NCI-H2196 (cell line): ENCODE measurements at regions not wholly inside any gene's neighbourhood (a gene's known extent, or its start where the extent isn't known, plus 50 kb on each side); places are given as distances from the start of the nearest gene placed in this dataset.

Experiments
- DNase-seq: peaks from one replicate; lab custom pipeline; 2025; ENCODE audit not compliant: unreplicated experiment; lab: John Stamatoyannopoulos, UW

DNA sequence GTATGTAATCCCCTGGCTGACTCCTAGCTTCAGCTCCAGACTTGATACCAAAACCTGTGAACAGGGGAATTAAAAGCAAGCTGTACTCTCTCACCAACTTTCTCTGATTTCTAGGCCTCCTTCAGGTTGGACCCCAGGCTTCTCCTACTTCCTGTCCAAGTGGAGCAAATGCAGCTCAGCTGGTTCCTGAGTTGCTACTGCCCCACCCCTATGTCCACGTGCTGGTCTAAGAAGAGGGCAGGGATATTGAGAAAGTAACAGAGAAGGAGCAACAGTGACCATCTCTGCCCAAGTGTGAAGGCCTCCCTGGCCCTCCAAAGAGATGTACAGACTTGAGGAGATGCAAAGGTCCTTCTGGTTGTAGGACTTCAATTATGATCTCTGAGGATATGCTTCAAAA lies 188.3 kb upstream of the MCHR2 start:
- no peak for DNase-seq

DNA sequence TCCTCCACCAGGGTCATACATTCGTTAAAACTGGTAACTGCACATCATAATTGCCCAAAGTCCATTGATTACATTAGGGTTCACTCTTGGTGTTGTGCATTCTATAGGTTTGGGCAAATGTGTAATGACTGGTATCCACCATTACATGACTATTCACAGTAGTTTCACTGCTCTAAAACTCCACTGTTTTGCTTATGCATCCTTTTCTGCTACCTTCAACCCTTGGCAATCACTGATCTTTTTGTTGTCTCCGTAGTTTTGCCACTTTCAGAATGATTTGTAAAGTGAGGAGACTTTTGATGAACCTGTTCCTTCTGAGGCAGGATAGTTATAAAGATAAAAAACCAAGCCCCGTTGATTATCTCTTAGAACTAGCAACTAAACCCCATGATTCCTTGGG lies 187.3 kb upstream of the MCHR2 start:
- no peak for DNase-seq

DNA sequence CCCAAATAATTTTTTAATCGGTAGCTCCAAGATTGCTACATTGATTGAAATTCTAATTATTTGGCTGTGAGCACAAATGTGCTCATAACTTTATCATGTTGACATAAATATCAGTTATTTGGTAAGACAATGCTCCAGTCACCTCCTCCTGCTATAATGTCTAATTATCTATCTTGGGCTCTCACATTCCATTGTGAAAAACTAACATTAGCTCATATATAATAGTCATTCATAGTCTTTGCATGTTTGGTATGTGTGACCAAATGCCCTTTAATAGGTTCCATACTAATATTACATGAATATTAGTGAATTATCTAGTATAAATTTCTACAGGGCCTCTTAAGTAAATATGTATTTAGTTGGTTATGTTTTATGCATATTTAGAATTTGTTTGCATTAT lies 185.6 kb upstream of the MCHR2 start:
- no peak for DNase-seq

DNA sequence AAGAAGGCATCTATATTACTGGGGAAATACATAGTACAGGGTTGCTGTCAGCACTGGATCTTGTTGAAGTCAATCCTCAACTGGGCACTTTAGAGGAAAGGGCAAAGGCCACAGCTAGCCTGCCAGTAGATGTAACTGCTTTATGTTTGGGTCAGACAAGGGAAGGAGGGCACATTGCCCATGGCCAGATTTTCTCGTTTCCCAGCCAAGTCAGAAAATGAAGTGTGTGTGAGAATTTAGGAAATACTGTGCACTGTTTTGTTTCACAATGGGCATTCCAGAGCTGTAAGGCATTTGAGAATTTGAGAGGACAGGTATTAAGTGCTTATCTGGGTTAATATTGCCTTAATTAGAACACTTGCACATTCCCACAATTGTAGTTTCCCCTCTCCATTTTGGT lies 183.9 kb upstream of the MCHR2 start:
- no peak for DNase-seq

DNA sequence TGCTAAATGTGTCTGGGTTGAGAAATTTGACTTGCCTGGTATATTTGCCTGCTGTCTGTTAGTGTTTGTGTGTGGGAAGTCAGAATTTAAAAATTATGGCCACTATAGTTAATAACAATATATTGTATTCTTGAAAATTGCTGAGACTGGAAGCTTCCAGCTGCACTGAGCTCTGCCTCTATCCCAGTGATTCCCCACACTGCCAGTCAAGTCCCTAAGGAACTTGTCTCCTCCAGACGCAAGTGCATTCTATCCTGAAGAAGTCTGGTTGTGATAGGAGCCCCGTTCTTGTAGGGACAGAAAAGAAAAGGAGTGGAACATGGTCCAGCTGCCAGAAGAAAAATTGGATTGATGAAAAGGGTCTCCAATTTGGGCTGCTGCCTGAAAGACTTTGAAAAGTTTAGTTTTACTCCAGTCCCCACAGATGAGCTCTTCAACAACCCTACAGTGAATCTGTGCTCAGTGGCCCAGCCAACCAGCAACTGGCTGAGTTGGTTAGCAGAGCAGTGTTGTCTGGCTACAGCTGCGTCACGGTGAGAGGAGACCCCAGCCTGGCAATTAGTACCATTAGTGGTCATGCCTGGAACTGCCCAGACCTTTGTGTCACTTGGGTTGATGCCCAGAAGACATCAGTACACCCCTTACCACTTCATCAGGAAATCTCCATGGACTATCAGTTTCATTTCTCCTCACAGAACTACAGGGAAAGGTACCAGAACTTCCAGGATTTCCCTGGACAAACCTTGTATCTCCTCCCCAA lies 183.1 kb upstream of the MCHR2 start:
- no peak for DNase-seq

DNA sequence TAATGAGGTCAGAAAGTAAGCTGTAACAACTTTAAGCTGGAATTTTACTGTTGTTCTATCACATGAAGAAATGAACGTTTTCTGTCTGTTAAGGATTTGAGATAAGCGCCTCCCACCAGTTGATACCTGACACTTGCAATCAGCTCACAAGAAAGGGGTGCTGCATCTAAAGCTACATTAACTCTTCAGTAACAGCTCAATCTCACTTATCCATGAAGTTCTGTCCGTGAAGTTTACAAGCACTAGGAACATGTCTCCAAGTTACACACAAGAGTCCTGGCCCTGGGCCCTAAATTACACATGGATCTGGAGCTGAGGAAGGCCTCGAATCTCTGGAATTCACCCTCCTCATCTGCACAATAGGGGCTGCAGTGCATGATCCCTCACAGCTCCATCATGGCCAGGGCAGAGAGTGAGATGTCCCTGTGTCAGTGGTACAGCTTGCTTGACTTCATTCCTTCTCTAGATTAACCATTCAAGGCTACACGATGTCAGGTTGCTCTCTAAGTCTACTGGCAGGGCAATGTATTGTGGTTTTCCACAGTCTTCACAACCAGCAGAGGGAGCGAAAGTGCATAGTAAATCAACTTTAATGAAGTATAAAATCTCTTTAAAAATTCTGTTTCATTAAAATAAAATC lies 182.4 kb upstream of the MCHR2 start:
- DNase-seq, result peak; percentile 6

DNA sequence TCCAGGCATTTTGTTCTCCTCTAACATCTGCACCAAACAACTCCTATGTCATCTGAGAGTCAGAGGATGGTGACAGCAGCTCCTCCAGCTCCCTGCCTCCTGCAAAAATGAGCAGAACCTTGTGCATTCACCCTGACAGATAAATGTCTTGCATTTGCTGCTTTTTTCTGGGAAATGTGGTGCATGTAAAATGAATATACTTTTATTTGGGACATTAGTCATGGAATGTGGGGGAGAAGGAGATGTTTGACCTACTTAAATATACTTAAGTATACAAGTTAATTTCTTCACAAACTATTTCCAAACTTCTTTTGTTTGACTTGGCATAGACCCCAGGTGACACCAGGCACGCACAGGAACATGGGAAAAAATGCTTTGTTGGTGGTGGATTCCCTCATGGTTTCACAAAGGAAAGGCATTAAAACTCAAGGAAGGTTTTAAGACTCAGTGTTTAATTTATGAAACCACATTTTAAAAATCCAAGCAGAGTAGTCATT lies 181.8 kb upstream of the MCHR2 start:
- DNase-seq, result no peak

DNA sequence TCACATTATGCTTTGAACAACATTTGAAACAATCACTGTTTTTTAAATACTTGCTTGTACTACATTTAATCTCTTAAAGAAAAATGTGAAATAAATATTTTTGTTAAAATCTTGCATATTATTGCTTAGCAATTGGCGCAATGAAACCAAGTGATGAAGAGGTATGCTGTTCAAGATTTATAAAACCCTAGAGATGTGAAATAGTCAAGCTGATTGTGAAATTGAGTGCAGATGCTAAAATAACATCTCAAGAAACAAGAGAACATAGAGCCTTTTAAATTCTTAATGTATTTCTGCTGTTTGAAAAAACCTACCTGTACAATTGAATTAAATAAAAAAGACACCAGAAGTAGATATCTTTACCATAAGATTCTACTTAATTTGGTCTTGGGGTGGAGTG lies 179.2 kb upstream of the MCHR2 start:
- no peak for DNase-seq

DNA sequence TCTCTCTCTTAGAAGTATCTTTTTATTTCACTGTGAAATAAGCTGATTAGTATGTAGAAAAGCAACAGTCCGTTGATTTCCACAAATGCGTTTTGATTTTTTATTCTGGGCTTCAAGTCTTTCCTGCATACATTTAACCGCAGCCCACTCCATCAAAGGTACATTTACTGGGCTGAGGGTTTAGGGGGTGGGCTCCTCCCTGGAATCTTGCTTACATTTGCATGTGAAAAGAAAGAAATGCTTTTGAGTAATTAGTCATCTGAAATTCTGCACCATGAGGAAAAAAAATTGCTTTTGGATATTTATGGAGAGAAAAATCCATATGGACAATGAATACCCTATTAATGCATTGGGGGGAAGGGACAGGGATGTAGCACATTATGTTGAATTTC lies 178.3 kb upstream of the MCHR2 start:
- DNase-seq, result no peak

DNA sequence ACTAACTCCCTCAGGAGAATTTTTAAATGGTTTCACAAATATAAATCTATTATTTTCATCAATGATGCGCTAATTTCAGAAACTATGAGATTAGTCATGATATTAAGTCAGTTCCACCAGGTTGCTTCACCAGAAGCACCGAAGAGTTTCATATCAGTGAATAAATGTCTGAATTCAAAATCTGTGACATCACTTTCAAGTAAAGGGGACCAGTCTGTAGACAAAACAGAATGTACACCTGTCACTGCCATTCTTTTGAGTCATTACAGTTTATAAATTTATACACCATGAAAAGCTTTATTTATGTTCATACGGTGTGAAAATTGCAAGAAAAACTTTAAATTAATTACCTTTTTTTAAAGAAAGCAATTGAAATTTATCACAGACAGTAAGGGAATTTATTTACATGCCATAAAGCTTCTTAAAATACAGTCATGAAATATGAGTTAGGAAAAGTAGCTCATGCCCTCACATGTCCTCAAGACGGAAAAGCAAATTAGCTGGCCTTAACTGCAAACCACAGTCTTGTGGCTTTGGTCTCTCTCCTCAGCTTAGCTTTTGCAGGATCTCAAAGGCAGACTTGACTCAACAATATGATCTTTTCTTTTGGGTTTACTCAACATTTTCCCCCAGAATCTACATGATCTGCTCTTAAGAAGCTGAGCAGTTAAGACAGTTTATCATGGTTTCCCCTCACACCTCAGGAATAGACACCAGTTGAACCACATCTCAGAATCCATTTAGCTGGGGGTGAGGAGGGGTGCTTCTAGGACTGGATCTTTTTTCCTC lies 177.7 kb upstream of the MCHR2 start:
- DNase-seq, result no peak

DNA sequence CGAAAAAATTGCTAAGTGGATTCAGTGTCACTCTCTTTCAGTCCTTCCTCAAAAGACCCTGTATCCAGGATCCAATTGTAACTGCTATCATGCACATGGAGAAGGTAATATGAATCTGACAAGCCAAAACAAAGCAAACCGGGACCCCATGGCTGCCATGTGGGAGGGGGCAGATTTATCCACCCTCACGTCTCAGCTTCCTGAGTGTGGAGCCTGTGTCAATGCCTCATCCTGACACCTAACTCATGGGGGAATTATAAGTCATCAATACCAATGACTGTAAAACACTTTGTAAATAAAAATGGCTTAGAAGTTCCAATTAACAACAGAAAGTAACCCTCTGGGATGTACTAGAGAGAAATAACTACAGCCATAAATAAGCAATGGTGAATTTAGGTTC lies 174.1 kb upstream of the MCHR2 start:
- DNase-seq, result no peak

DNA sequence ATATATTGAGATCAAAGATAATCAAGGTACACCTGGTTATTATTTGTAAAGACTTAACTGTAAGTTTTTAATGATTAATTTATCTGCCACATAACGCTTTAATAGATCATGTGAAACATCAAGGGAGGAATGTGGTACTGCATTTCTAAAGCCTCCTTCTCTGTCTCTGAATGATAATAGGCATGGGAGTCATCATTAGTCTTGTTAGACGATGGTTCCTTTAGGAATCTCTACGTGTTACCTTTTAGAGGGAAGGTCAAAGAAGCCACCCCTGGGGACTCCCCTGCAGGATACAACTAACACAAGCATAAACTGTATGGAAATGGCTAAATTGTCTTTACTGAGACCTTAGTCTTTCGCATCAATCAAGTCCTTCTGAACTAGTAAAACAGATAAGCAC lies 173.6 kb upstream of the MCHR2 start:
- DNase-seq, result no peak

DNA sequence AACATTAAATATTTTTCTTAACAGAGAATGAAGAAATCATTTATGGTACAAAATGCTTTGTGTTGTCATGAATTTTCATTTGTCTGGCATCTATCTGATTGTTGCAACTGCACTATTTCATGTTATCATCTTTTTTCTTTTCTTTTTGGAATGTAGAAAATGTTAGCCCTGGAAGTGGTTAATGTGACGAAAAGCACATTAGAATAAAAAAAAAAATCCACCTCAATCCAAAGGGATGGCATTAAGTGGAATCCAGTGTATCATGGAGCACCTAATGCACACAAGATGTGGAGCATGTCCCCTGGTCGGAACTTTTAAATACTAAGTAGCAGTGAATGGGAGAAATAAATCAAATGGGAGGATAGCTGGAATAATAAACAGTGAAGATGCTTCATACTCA lies 172.9 kb upstream of the MCHR2 start:
- DNase-seq, result no peak

DNA sequence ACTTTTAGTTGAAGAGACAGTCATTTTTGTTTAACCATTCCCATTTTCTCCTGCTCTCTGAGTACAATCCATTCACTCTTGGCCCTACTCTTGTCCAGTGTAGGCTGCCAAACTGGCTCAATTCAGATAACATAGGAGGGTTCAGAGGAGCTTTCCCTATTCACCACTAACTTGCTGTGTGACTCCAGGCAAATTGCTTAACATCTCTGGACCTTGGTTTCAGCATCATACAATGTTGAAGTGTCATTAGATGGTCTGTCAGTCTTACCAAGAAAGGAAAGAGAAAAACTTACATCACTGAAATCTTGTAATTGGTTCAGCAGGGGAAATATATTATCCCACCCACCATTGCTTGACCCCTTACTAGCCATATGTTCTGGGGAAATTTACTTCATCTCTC lies 171.4 kb upstream of the MCHR2 start:
- no peak for DNase-seq

DNA sequence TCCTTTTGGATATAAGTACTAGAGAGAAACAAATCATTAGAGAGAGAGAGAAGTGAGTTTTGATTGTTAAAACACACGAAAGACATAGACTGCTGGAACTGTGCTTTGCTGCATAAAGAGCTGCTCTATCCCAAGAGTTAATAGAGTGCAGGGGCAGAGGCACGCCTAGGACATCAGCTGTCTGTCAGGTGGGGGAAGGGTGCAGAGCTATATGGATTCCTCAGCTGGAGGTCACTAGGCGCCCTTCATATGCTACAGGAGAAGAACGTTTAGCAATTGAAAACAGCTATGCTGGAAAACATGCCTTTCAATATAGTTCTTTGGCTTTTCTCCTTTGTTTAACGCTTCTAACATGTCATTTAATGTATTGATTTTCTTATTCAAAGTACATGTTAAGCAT lies 169.0 kb upstream of the MCHR2 start:
- DNase-seq, result no peak

DNA sequence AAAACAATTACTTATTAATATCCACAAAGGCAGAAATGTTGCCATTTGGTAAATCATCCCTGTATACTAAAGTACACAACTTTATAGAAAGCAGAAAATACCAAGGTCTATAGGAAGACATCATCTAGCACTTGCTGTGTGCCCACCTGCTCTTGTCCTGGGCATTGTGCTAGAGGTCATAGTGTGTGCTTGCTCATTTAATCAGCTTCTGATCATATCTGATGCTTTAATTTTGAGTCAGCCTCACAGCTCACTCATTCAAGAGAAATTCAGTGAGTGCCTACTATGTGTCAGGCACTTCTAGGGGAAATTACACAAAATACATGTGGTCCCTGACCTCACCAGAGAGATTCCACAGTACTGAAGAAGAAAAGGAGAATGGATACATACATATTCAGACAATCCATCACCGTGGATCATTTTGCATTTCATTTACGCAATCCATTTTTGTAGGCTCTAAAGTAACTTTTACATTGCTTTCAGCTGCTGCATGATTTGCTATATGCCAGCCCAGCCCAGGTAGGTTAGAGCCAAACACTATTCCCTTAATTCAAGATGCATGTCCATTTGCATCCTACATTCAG lies 167.9 kb upstream of the MCHR2 start:
- DNase-seq, result no peak

DNA sequence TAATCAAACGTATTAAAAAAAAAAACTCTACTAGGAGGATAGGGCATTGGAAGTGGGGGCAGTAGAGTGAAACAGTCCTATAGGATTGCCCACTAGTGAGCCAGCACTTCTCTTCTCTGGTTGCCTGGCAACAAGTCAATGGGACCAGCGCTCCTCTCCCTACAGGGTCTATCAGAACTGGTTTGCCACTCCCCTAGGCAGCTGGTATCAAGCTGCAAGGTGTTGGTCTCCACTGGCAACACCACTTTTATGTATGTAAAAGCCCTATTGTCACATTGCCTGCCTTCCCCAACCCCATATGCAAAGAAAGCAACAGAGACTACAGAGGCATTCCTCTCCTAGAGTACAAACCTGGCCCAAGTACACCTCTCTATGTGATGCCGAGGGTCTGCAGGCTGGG lies 166.9 kb upstream of the MCHR2 start:
- no peak for DNase-seq

DNA sequence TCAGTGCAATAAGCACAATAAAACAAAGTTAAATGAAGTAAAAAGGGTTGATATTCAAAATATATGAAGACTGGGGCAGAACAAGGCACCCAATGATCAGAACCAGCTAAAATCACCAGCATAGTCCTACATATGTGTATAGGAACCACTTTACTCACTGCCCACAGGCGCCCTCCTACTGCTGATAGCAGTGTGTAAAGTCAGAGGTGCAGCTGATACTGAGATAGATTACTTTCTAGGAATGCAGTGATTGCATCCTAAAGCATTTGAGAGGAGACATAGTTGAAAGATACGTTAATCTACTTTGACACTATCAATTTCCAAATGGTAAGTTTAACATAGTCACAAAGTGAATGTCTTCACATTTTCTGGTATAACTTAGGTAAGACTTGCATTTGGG lies 161.1 kb upstream of the MCHR2 start:
- DNase-seq, result no peak

DNA sequence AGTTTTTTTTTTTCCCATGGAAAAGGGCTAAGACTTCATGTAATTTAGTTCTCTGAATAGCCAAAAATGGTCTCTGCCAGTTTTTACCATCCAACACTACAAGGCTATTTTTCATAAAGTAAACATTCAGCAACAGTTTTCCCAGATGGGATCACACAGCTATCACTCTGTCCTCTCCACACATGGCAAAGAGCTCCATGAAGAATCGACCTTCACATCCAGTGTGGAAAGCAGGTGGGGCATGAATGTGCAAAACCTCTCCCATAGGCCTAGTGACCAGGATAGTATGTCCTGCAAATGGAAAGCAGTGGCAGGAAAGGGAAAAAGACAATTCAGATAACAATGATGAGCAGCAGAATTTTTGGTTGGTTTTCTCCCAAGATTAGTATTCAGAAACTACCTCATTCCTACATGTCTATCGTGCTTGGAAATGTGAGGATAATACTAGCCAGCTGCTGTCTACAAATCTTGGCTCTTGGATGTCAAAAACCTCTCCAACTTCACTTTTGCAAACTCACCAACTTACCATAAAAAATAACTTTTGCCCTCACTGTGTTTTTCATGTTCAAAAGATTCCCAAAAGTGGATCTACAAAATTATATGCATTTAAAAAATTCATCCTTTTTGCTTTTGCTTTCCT lies 159.7 kb upstream of the MCHR2 start:
- DNase-seq, result no peak

DNA sequence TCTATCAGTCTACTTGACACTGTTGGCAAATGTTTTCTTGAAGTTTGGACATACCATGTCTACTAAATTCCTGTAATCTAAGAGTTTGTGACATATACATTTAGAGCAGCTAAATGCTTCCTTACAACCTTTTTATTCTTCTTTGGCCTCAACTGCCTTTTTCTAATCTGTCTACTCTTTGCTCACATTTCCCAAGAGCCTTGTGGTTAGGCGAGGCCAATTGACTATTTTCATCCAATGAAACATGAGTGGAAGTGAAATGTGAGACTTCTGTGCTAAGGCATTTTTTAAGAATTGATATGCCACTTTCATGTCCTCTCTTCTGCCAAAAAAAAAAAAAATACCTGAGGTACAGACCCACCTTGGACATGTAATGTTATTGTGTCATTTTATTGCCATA lies 158.2 kb upstream of the MCHR2 start:
- no peak for DNase-seq

DNA sequence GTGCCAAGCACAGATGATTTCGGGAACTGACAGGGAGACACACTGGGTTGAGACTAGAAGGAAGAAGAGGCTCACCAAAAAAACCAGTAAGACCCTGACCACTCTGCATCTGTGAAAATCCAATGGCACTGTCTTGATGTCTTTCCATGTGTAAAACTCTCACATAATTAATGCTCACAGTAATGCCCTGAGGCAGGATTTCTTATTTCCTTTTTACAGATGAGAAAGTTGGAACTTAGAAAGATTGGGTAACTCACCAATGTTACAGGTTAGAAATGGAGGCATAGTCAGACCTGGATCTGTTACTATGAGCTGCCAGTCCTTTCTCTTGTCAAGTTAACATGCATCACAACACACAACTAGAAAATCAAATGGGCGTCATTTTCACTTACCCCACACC lies 151.0 kb upstream of the MCHR2 start:
- no peak for DNase-seq
